IgD-negative memory B cell (primary cell): ENCODE measurements at regions not wholly inside any gene's neighbourhood (a gene's known extent, or its start where the extent isn't known, plus 50 kb on each side); places are given as distances from the start of the nearest gene placed in this dataset.
"Not testable (repeated sequence)": the region's sequence is repeated elsewhere in the genome, so short reads cannot be mapped to it uniquely, and the experiment has no call there.

Experiments
- H3K27ac Mint-ChIP-seq, 3 donors: one replicate each; pipeline ENCODE4 v1.8.0; 2020 to 2022; ENCODE audit warnings: mild to moderate bottlenecking in 3 of 3, mixed read lengths in 3 of 3, moderate library complexity in 1 of 3
- H3K27me3 Mint-ChIP-seq: one replicate; pipeline ENCODE4 v1.8.0; 2021; ENCODE audit warnings: mixed read lengths
- H3K36me3 Mint-ChIP-seq: one replicate; pipeline ENCODE4 v1.8.0; 2020; ENCODE audit warnings: mild to moderate bottlenecking, mixed read lengths
- H3K4me1 Mint-ChIP-seq, 3 donors: one replicate each; pipeline ENCODE4 v1.8.0; 2020 to 2022; ENCODE audit warnings: mixed read lengths in 3 of 3, mild to moderate bottlenecking in 1 of 3
- H3K4me3 Mint-ChIP-seq, 4 donors: one replicate each; pipeline ENCODE4 v1.8.0; 2020 to 2022; ENCODE audit warnings: mild to moderate bottlenecking in 4 of 4, mixed read lengths in 4 of 4, moderate library complexity in 3 of 4
- H3K9me3 Mint-ChIP-seq, 3 donors: one replicate each; pipeline ENCODE4 v1.8.0; 2020 to 2021; ENCODE audit warnings: mixed read lengths in 3 of 3, mild to moderate bottlenecking in 1 of 3

GRCh38 chr13:103676329-103676728 lies 610.1 kb upstream of the SLC10A2 start:
- H3K27me3 Mint-ChIP-seq, result no peaks in the 10 kb centered on the region
- H3K4me1 Mint-ChIP-seq, result peaks cover 0 to 2% (median 1%) of the 10 kb centered on the region in 3 donors
- H3K4me3 Mint-ChIP-seq, result no peak overlapping the region
- peaks cover 0 to 3% (median 0%) of the 10 kb centered on the region in 3 donors for H3K9me3 Mint-ChIP-seq
- no peak overlapping the region for H3K27ac Mint-ChIP-seq
- no peaks in the 10 kb centered on the region for H3K36me3 Mint-ChIP-seq

- Mint-ChIP-seq H3K9me3 (peaks cover 0 to 5% (median 5%) of the 10 kb centered on the region in 3 donors), H3K4me3 (no peak overlapping the region), H3K4me1 (peaks cover 0 to 2% (median 0%) of the 10 kb centered on the region in 3 donors), H3K36me3 (no peaks in the 10 kb centered on the region), H3K27me3 (no peaks in the 10 kb centered on the region), H3K27ac (no peak overlapping the region)
Measured at GRCh38 chr13:103671547-103671946, 605.3 kb upstream of the SLC10A2 start.

- Mint-ChIP-seq H3K4me3 (no peak overlapping the region), H3K4me1 (no peaks in the 10 kb centered on the region), H3K27me3 (no peaks in the 10 kb centered on the region), H3K9me3 (peaks cover 0 to 5% (median 2%) of the 10 kb centered on the region in 3 donors), H3K36me3 (no peaks in the 10 kb centered on the region), H3K27ac (no peak overlapping the region)
Measured at GRCh38 chr13:103663996-103664395, 597.8 kb upstream of the SLC10A2 start.

- H3K36me3 Mint-ChIP-seq, result no peaks in the 10 kb centered on the region
- H3K4me1 Mint-ChIP-seq, result no peaks in the 10 kb centered on the region
- H3K9me3 Mint-ChIP-seq, result peaks cover 0 to 4% (median 0%) of the 10 kb centered on the region in 3 donors
- H3K27ac Mint-ChIP-seq, result no peak overlapping the region
- no peak overlapping the region for H3K4me3 Mint-ChIP-seq
- no peaks in the 10 kb centered on the region for H3K27me3 Mint-ChIP-seq
Measured at GRCh38 chr13:103656311-103656710, 590.1 kb upstream of the SLC10A2 start.

- Mint-ChIP-seq H3K4me3 (no peak overlapping the region), H3K27ac (no peak overlapping the region), H3K4me1 (peaks cover 0 to 2% (median 0%) of the 10 kb centered on the region in 3 donors), H3K27me3 (no peaks in the 10 kb centered on the region), H3K9me3 (no peaks in the 10 kb centered on the region), H3K36me3 (no peaks in the 10 kb centered on the region)
Measured at GRCh38 chr13:103640606-103641005, 574.4 kb upstream of the SLC10A2 start.

GRCh38 chr13:103639326-103639725 lies 573.1 kb upstream of the SLC10A2 start:
- no peaks in the 10 kb centered on the region for H3K27me3 Mint-ChIP-seq
- no peak overlapping the region for H3K4me3 Mint-ChIP-seq
- peaks cover 0 to 2% (median 0%) of the 10 kb centered on the region in 3 donors for H3K4me1 Mint-ChIP-seq
- no peaks in the 10 kb centered on the region for H3K36me3 Mint-ChIP-seq
- H3K9me3 Mint-ChIP-seq, result no peaks in the 10 kb centered on the region
- no peak overlapping the region for H3K27ac Mint-ChIP-seq

GRCh38 chr13:103638706-103639105 lies 572.5 kb upstream of the SLC10A2 start:
- Mint-ChIP-seq H3K27ac (no peak overlapping the region), H3K9me3 (no peaks in the 10 kb centered on the region), H3K27me3 (no peaks in the 10 kb centered on the region), H3K36me3 (no peaks in the 10 kb centered on the region), H3K4me3 (no peak overlapping the region), H3K4me1 (peaks cover 0 to 2% (median 0%) of the 10 kb centered on the region in 3 donors)

GRCh38 chr13:103634066-103634465 lies 567.8 kb upstream of the SLC10A2 start:
- no peak overlapping the region for H3K27ac Mint-ChIP-seq
- H3K36me3 Mint-ChIP-seq, result no peaks in the 10 kb centered on the region
- no peaks in the 10 kb centered on the region for H3K27me3 Mint-ChIP-seq
- peaks cover 0 to 3% (median 2%) of the 10 kb centered on the region in 3 donors for H3K9me3 Mint-ChIP-seq
- H3K4me3 Mint-ChIP-seq, result no peak overlapping the region
- no peaks in the 10 kb centered on the region for H3K4me1 Mint-ChIP-seq

- H3K9me3 Mint-ChIP-seq, result peaks cover 0 to 4% (median 0%) of the 10 kb centered on the region in 3 donors
- no peaks in the 10 kb centered on the region for H3K27me3 Mint-ChIP-seq
- no peak overlapping the region for H3K4me3 Mint-ChIP-seq
- no peak overlapping the region for H3K27ac Mint-ChIP-seq
- no peaks in the 10 kb centered on the region for H3K36me3 Mint-ChIP-seq
- no peaks in the 10 kb centered on the region for H3K4me1 Mint-ChIP-seq
Measured at GRCh38 chr13:103625194-103625593, 559.0 kb upstream of the SLC10A2 start.

GRCh38 chr13:103618151-103618550 lies 551.9 kb upstream of the SLC10A2 start:
- Mint-ChIP-seq H3K4me1 (no peaks in the 10 kb centered on the region), H3K27ac (no peak overlapping the region), H3K4me3 (no peak overlapping the region), H3K9me3 (peaks cover 0 to 8% (median 0%) of the 10 kb centered on the region in 3 donors), H3K27me3 (no peaks in the 10 kb centered on the region), H3K36me3 (no peaks in the 10 kb centered on the region)

- H3K4me1 Mint-ChIP-seq, result no peaks in the 10 kb centered on the region
- peaks cover 0 to 4% (median 0%) of the 10 kb centered on the region in 3 donors for H3K9me3 Mint-ChIP-seq
- H3K27me3 Mint-ChIP-seq, result no peaks in the 10 kb centered on the region
- H3K27ac Mint-ChIP-seq, result no peak overlapping the region
- H3K36me3 Mint-ChIP-seq, result no peaks in the 10 kb centered on the region
- H3K4me3 Mint-ChIP-seq, result no peak overlapping the region
Measured at GRCh38 chr13:103615771-103616170, 549.6 kb upstream of the SLC10A2 start.

GRCh38 chr13:103614761-103615160 lies 548.5 kb upstream of the SLC10A2 start:
- Mint-ChIP-seq H3K4me1 (no peaks in the 10 kb centered on the region), H3K9me3 (peaks cover 0 to 4% (median 0%) of the 10 kb centered on the region in 3 donors), H3K4me3 (no peak overlapping the region), H3K27me3 (no peaks in the 10 kb centered on the region), H3K27ac (no peak overlapping the region), H3K36me3 (no peaks in the 10 kb centered on the region)

GRCh38 chr13:103607995-103608394 lies 541.8 kb upstream of the SLC10A2 start:
- no peaks in the 10 kb centered on the region for H3K27me3 Mint-ChIP-seq
- peaks cover 0 to 1% (median 0%) of the 10 kb centered on the region in 3 donors for H3K9me3 Mint-ChIP-seq
- no peaks in the 10 kb centered on the region for H3K36me3 Mint-ChIP-seq
- H3K4me1 Mint-ChIP-seq, result peaks cover 0 to 5% (median 4%) of the 10 kb centered on the region in 3 donors
- no peak overlapping the region for H3K4me3 Mint-ChIP-seq
- H3K27ac Mint-ChIP-seq, result no peak overlapping the region

- peaks cover 0 to 1% (median 0%) of the 10 kb centered on the region in 3 donors for H3K9me3 Mint-ChIP-seq
- no peak overlapping the region for H3K4me3 Mint-ChIP-seq
- no peaks in the 10 kb centered on the region for H3K36me3 Mint-ChIP-seq
- H3K27me3 Mint-ChIP-seq, result no peaks in the 10 kb centered on the region
- H3K4me1 Mint-ChIP-seq, result peaks cover 0 to 5% (median 4%) of the 10 kb centered on the region in 3 donors
- no peak overlapping the region for H3K27ac Mint-ChIP-seq
Measured at GRCh38 chr13:103605546-103606326, 539.5 kb upstream of the SLC10A2 start.

GRCh38 chr13:103599870-103600269 lies 533.7 kb upstream of the SLC10A2 start:
- H3K27me3 Mint-ChIP-seq, H3K27ac Mint-ChIP-seq, H3K9me3 Mint-ChIP-seq, H3K4me1 Mint-ChIP-seq, H3K4me3 Mint-ChIP-seq, H3K36me3 Mint-ChIP-seq: not testable (repeated sequence)

- Mint-ChIP-seq H3K4me1 (no peaks in the 10 kb centered on the region), H3K4me3 (no peak overlapping the region), H3K9me3 (peaks cover 0 to 1% (median 0%) of the 10 kb centered on the region in 3 donors), H3K27ac (no peak overlapping the region), H3K36me3 (no peaks in the 10 kb centered on the region), H3K27me3 (no peaks in the 10 kb centered on the region)
Measured at GRCh38 chr13:103598671-103599070, 532.5 kb upstream of the SLC10A2 start.
